Spleen (tissue), 11 donors: ENCODE measurements at regions not wholly inside any gene's neighbourhood (a gene's known extent, or its start where the extent isn't known, plus 50 kb on each side); places are given as distances from the start of the nearest gene placed in this dataset.

Experiments
- DNase-seq: peaks from one replicate; pipeline ENCODE4 v3.0.0-alpha.2; 2020
- H3K27ac ChIP-seq, 8 donors: fragments of 200-600 bp; sonication (generic) in 7 of 8; 1 replicate in 4 of 8; 2 replicates in 4 of 8; pipeline versions ENCODE4 v1.5.0 to v1.8.0; 2016 to 2021; ENCODE audit warnings: inconsistent platforms in 4 of 8, mild to moderate bottlenecking in 4 of 8, moderate library complexity in 1 of 8
- H3K27me3 ChIP-seq, 7 donors: fragments of 200-600 bp; sonication (generic) in 6 of 7; replicated peaks in 1 of 7; 1 replicate in 4 of 7; 2 replicates in 3 of 7; pipeline versions ENCODE4 v1.5.0 to v1.8.0; 2016 to 2021; ENCODE audit warnings: inconsistent platforms in 3 of 7, mild to moderate bottlenecking in 1 of 7
- H3K36me3 ChIP-seq, 6 donors: fragments of 200-600 bp; sonication (generic) in 5 of 6; 1 replicate in 4 of 6; 2 replicates in 2 of 6; pipeline versions ENCODE4 v1.5.0 to v1.8.0; 2016 to 2021; ENCODE audit warnings: inconsistent platforms in 2 of 6
- H3K4me1 ChIP-seq, 6 donors: fragments of 200-600 bp; sonication (generic) in 5 of 6; 1 replicate in 3 of 6; 2 replicates in 3 of 6; pipeline versions ENCODE4 v1.5.0 to v1.8.0; 2016 to 2021; ENCODE audit warnings: inconsistent platforms in 3 of 6
- H3K4me3 ChIP-seq, 8 donors: fragments of 200-600 bp; sonication (generic) in 7 of 8; 1 replicate in 4 of 8; 2 replicates in 4 of 8; pipeline versions ENCODE4 v1.5.0 to v1.8.0; 2016 to 2021; ENCODE audit warnings: inconsistent platforms in 4 of 8, mild to moderate bottlenecking in 4 of 8, moderate library complexity in 2 of 8
- H3K9me3 ChIP-seq, 8 donors: fragments of 200-600 bp; sonication (generic) in 7 of 8; 1 replicate in 4 of 8; 2 replicates in 4 of 8; pipeline versions ENCODE4 v1.5.0 to v1.8.0; 2016 to 2021; ENCODE audit warnings: inconsistent platforms in 4 of 8
- CTCF ChIP-seq, 11 experiments: fragments of 200-600 bp in 7 of 11; fragments of 450-650 bp in 4 of 11; sonication (generic) in 4 of 11; IDR thresholded peaks in 8 of 11; conservative IDR thresholded peaks in 3 of 11; 1 replicate in 7 of 11; 2 replicates in 4 of 11; pipeline versions ENCODE4 v1.4.0 to v1.8.0; 2016 to 2021; ENCODE audit warnings: antibody characterized with exemption in 11 of 11, inconsistent platforms in 4 of 11, mild to moderate bottlenecking in 1 of 11
- POLR2A ChIP-seq, 3 donors: fragments of 450-650 bp; IDR thresholded peaks; one replicate each; pipeline ENCODE4 v1.5.1; 2017; ENCODE audit warnings: antibody characterized with exemption in 3 of 3, mild to moderate bottlenecking in 1 of 3
- POLR2AphosphoS5 ChIP-seq, 3 donors: sonication (generic); formaldehyde crosslinking; IDR thresholded peaks; one replicate each; pipeline ENCODE4 v1.5.1; 2017; ENCODE audit warnings: antibody characterized with exemption in 3 of 3
- WGBS, 5 donors: extraction: QIAGEN DNeasy Blood & Tissue Kit in 3 of 5; methylation state at CpG; one replicate each; pipeline versions ENCODE4 v1.1.5 to v1.1.7; 2013 to 2018; 5-methylcytosine and 5-hydroxymethylcytosine counted together
- intact Hi-C: fragments of 100-400 bp; cut with DNase I; formaldehyde crosslinking; loops from one replicate; pipeline ENCODE4 v1.15.0; 2023; ENCODE audit warnings: low total_unique reads
- donor health status: healthy with polysubstance abuse.
- donor health status: DM: no; HTN: no; CAD: no; lungs with moderate emphysema.
- donor health status: DM: no; HTN: no; CAD: no.
- donor health status: Bipolar disorder and iron deficiency.
- donor health status: healthy.
- donor health status: DM: no; HTN: no; CAD: no.
- donor health status: DM: yes; HTN: yes; CAD: no.

GRCh38 chr2:67707896-67708295 is 310.8 kb downstream of the ETAA1 start:
- Histone ChIP-seq H3K4me1 (no peaks in the 10 kb centered on the region), H3K27me3 (peaks cover 0 to 4% (median 0%) of the 10 kb centered on the region in 7 donors), H3K27ac (no peak overlapping the region), H3K4me3 (no peak overlapping the region), H3K36me3 (no peaks in the 10 kb centered on the region), H3K9me3 (no peaks in the 10 kb centered on the region)
- intact Hi-C loops = no loop called here
- TF ChIP-seq POLR2A (IDR thresholded peaks at IDR 0.05) = no peak
- no peak for TF ChIP-seq POLR2AphosphoS5 (IDR thresholded peaks at IDR 0.05)
- TF ChIP-seq CTCF (IDR thresholded peaks at IDR 0.05 in 8 of 11, conservative IDR thresholded peaks at IDR 0.05 in 3 of 11) = no peak
- WGBS, 5 donors = 81 to 95% (median 87%) methylated on average over 3 of the region's 3 CpGs
- DNase-seq = no peak

- intact Hi-C loops = no loop called here
- TF ChIP-seq POLR2AphosphoS5 (IDR thresholded peaks at IDR 0.05) = no peak
- no peak for TF ChIP-seq POLR2A (IDR thresholded peaks at IDR 0.05)
- no peak for TF ChIP-seq CTCF (IDR thresholded peaks at IDR 0.05 in 8 of 11, conservative IDR thresholded peaks at IDR 0.05 in 3 of 11)
- no peak for DNase-seq
- Histone ChIP-seq H3K27me3 (peaks cover 0 to 4% (median 0%) of the 10 kb centered on the region in 7 donors), H3K36me3 (no peaks in the 10 kb centered on the region), H3K4me1 (no peaks in the 10 kb centered on the region), H3K27ac (no peak overlapping the region), H3K9me3 (no peaks in the 10 kb centered on the region), H3K4me3 (no peak overlapping the region)
- 75 to 88% (median 77%) methylated on average over 2 of the region's 2 CpGs for WGBS, 5 donors
These were observed 312.7 kb downstream of the ETAA1 start for GRCh38 chr2:67709835-67710234.

GRCh38 chr2:67712484-67712883 is 315.4 kb downstream of the ETAA1 start:
- Histone ChIP-seq H3K36me3 (no peaks in the 10 kb centered on the region), H3K27ac (no peak overlapping the region), H3K27me3 (no peaks in the 10 kb centered on the region), H3K9me3 (no peaks in the 10 kb centered on the region), H3K4me1 (no peaks in the 10 kb centered on the region), H3K4me3 (no peak overlapping the region)
- DNase-seq = no peak
- intact Hi-C loops = no loop called here
- 83 to 93% (median 88%) methylated on average over 12 of the region's 12 CpGs for WGBS, 5 donors
- TF ChIP-seq POLR2AphosphoS5 (IDR thresholded peaks at IDR 0.05) = no peak
- no peak for TF ChIP-seq POLR2A (IDR thresholded peaks at IDR 0.05)
- no peak for TF ChIP-seq CTCF (IDR thresholded peaks at IDR 0.05 in 8 of 11, conservative IDR thresholded peaks at IDR 0.05 in 3 of 11)

DNA sequence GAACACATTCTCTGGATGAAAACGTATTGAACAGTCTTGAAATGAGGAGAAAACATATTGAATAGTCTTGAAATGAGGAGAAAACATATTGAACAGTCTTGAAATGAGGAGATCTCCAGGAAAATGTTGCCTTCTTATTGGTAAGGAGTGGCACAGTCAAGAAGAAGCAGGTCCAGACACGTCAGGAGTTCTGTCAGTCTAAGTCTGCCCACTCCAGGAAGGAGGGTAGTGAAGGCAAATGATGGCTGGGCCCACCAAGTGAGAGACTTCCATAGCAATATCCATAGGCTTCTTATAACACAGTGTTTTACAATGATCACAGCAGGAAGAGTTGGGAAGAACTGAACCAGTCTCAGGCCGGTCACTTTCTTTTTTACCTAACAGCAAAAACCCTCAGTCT is 316.2 kb downstream of the ETAA1 start:
- TF ChIP-seq CTCF (IDR thresholded peaks at IDR 0.05 in 8 of 11, conservative IDR thresholded peaks at IDR 0.05 in 3 of 11) (no peak), POLR2AphosphoS5 (IDR thresholded peaks at IDR 0.05) (no peak), POLR2A (IDR thresholded peaks at IDR 0.05) (no peak)
- no peaks in the 10 kb centered on the region for H3K36me3 ChIP-seq
- intact Hi-C loops = no loop called here
- no peak overlapping the region for H3K4me3 ChIP-seq
- H3K27me3 ChIP-seq = no peaks in the 10 kb centered on the region
- H3K4me1 ChIP-seq = no peaks in the 10 kb centered on the region
- no peak for DNase-seq
- H3K9me3 ChIP-seq = no peaks in the 10 kb centered on the region
- 40 to 75% (median 61%) methylated on average over 3 of the region's 3 CpGs for WGBS, 5 donors
- no peak overlapping the region for H3K27ac ChIP-seq
